DMS153 (cell line): ENCODE measurements at regions not wholly inside any gene's neighbourhood (a gene's known extent, or its start where the extent isn't known, plus 50 kb on each side); places are given as distances from the start of the nearest gene placed in this dataset.

ENCODE experiments used
- DNase-seq: peaks from one replicate; lab custom pipeline; 2025; lab: John Stamatoyannopoulos, UW

DNA sequence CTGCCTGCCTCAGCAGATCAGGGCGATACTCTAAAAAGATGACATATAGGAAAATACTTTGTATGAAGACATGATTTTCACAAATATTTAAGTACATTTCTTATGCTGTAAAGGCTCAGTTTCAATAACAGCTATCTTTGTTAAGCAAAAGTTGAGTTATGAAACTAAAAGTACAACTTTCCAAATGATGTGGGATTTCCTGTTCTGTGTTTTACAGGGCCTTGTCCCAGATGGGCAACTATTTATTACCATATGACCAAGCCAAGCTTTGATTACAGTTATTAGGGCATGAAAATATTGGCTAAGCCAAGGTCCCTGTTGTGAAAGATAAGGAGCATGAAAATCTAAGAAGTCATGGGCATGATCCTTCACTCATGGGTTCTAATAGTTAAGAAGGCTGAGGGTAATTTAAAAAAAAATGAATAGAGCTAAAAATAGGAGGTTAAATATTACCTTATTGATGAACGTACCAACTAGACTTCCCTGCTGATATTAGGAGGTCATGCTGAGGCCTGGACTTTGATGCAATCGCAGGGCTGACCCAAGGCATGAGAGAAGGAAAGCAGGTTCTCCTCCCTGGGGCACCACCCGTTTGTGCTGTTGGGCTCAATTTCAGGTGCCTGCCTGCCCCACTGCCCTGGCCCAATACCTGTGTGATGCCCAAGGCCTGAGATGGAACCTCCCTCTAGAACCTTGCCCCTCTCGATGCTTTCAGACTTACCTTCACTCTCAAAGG, 294.4 kb upstream of the PRDM1 start:
- no peak for DNase-seq

DNA sequence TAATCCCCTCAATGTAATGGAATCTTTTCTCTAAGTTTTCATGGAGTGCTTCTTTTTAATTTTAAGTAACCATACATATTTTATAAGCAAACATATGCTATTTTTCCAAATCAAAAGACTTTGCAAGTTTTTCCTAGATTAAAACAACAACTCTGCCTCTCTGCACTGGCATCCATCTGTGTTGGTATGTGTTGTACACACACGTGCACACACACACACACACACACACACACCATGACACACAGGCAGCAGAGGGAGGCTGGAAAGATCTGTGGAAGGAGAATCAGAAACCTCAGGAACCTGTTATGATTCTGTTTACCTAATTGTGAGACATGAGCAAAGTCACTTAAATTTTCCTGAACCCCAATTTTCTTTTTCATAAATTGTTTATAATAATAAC, 295.0 kb upstream of the PRDM1 start:
- no peak for DNase-seq

DNA sequence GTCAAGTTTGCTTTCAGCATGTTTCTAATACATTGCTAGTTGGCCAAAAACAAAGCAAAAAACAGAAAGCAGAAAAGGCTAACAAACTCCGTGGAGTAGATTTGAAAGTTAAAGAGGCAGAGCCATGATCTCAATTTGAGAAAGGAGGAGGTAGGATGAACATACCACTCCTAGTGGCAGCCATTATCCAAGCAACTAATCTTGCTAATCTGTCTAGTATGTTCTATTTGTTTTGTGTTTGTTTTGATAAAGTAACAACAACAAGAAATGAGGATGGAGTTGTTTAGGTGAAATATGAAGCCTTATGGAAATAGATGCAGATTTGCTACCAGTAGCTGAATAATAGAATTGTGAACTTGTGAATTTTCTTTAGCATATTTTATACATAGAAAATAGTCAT, 295.5 kb upstream of the PRDM1 start:
- DNase-seq = no peak

DNA sequence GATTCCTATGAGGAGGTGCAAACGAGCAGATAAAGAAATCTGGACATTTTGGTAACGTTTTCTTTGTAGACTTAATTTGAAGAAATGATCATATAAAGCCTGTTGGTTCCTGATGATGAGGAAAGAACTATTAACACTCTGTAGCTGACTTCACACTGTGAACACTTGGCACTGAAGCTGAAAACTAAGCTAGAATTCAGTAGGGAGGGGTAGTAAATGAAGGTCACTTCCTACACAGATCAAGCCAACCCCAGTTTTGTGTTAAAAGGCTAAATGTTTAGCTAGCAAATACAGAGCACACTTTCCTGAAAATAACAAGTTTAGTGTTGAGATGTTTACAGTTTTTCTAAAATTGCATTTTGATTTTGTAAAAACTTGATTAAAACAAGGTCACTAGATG, 296.2 kb upstream of the PRDM1 start:
- no peak for DNase-seq

DNA sequence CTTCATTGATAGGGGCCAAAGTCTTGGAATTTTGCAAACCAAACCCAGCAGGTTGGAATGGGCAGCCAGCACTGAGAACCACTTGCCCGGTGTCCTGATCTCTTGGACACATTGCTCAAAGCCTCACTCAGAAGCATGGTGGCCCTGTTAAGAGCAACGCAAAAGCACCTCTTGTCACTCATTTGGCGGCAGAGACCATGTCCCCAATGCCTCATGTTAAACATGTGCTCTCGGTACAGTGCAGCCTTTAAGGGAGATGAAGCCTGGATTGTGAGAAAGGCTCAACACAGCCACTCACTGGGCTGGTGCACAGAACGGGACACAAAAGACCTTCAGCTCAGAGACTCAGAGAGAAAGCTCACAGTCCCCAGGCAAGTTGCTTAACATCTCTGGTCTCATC, 298.4 kb upstream of the PRDM1 start:
- DNase-seq = no peak

DNA sequence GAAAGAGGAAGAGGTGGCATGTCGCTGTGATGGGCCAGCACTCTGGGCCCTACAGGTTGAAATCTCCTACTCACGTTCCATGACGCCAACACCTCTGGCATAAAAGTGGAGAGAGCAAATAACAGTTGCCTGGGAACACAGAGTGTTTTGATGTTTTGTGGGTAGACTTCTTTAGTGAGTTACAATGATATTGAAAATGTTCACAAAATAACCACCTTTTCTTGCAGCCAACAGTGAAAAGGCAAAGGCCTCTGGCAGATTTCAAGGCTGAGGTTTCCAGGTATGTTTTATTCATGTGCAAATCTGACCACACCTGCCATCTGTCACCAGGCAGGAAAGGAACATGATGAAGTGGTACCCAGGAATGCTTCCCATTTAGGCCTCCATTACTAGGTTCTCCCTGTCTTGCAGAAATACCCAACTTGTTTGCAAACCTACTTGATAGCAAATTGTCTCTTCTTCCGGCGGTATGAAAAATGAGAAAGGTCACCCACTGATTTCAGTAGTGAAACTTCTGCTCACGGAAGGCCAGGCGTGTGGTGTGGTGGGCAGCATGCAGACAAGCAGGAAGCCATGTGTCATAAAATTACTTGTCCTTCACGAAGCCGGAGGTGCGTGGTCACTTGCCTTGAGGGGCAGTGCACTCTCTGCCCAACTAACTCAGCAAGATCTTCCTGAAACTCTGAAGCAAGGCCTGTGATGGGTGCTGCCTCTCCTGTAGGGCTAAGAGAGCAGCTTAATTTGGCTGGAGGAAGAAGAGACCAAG, 299.1 kb upstream of the PRDM1 start:
- peak; percentile 52 for DNase-seq

DNA sequence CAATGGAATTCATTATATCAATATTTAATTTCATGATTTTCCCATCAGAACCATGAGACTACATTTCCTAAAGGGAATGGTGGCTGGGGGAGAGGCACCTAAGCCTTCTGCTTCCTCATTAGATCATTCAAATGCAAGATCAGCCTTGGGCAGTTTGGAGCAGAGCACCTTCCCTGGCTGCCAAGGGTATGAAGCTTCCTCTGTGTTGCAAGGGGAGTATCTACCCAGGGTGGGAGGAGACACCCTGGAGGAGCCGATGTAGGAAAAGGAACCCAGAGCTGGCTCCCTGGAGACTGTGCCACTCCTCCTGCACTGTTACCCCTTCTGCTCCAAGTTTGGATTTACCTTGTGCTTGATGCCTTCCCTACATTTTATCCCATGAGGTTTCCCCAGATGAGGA, 299.7 kb upstream of the PRDM1 start:
- DNase-seq = no peak

DNA sequence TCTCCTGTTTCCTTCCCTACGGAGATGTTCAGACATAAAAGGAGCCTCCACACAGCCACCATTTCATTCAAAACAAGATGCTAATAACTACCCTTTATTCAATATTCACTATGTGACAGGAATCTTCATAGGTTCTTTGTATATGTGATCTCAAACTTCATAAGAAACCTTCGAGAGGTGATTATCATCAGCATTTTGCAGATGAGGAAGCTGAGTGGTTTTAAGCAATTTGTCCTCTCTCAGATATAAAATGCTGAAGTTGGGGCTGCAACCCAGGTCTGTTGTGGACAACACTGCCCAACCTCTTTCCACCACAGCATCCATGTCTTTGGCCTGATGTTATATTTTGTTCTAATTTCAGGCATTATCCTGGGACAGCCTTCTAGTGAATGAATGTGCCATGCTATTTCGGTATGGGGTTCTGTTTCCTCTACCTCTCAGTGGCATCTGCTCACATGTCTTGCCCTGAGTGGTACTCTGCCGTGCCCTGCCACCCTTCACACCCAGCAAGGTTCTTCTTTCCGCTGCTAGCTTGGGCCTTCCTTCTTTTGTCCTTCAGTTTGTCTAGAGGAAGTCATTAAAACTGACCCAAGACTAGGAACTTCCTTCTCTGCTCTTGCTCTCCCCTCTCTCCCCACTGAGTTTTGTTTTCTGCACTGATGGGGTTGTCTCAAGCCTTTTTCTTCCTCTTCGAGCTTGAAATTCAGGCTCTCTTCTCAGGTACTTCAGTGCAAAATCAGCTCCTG, 300.9 kb upstream of the PRDM1 start:
- DNase-seq = no peak

DNA sequence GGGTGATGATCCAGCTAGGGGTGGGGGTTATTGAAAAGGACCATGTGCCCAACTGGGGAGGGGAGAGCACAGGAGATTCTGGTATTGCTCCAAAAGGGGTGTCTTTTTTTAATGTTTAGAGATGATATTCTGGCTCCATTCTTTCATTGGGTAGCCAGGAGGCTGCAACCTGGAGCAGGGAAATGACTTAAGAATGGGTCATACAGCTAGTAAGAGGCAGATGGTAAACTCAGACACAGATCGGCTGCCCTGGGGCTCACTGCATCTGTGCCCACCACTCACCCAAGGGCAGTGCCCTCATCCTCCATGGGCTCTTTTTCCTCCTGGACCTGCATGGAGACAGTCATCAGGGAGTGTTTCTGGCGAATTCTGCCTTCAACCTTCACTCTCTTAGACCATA, 302.0 kb upstream of the PRDM1 start:
- DNase-seq = no peak

DNA sequence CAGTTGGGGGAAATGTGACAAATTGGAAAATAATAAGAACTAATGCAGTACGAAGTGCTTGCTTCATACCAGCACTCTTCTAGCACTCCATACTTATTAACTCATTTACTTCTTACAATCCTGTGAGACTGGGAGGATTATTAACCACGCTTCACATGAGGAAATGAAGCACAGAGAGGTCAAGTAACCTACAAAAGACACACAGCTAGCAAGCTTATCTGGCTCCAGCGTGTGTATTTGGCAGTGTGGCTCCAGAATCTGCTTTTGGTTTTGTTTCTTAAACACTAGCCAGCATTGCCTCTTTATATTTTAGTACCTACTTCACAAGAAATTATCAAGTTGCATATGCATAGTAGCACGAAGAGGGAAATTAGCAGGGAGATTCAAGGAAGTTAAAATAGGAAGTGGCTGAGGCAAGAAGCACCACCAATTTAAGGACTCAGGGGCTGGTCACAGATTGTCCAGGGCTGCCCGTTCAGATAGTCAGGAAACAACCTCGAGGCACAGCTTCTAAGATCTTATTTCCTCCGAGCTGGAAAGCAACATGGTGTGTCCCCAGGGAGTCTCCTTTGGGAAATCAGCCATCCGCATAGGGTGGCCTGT, 302.7 kb upstream of the PRDM1 start:
- DNase-seq = no peak

DNA sequence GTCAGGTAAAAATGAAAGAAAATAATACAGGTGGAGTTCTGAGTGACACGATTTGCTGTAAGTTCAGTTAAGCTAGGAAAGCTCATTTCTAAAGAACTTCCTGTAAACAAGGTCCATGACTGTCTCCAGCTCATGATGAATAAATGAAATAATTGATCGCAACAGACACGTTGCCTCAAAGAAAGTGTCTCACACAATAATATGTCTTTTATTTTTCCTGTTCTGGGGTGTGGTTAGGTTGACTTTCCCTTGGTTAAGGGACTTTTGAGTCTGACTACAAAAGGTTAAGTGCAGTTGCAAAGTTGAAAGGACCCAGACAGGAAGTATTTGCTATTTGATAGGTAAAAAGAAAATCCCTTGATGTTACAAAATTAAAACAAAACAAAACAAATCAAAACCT, 304.2 kb upstream of the PRDM1 start:
- no peak for DNase-seq

DNA sequence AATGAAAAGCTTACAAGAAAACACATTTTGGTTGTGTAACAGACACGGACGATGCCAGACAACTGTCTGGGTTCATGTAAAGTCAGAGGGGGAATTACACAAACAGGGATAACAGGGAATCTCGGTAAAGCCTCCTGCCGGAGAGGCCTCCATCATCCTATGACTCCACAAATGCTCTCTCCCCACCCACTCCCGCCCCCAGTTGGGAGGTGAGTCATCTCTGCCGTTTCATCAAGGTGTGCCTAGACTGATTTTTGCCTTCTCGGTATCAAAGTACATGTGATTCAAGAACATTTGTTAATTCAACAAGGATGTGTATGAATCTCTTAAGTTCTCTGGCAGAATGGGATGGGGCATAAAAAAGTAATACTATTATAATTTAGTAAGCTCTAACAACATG, 304.9 kb upstream of the PRDM1 start:
- DNase-seq = no peak

DNA sequence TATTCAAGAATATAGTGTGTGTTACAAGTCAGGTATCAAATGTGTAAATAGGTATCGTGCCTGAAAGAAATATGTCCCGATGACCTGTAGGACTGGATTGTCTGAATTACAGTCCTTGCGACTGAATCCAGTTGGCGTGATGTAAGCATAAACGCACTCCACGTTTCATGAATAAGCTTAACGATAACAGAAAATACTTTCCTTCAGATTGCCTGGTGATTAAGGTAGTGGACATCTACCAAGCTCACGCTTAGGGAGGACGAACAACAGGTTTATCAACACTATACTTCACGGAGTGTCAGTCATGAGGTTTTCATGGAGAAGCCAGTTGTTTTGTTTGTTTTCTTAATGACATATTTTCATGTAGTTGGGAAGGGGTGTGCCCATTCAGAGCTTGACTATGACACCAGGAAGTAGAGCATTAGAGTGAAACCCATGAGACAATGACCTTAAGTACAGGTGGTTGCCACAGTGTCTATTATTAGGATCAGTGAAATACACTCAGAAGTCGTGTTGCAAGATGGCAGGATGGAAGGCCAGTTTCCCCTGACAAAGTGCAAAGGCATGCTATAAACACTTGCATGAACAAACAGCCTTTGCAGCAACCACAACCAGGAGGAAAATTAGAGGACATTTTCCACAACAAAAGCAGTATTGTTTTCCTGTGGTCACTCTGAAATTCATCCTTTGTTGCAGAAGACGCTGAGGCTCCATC, 305.8 kb upstream of the PRDM1 start:
- DNase-seq = peak; percentile 77

DNA sequence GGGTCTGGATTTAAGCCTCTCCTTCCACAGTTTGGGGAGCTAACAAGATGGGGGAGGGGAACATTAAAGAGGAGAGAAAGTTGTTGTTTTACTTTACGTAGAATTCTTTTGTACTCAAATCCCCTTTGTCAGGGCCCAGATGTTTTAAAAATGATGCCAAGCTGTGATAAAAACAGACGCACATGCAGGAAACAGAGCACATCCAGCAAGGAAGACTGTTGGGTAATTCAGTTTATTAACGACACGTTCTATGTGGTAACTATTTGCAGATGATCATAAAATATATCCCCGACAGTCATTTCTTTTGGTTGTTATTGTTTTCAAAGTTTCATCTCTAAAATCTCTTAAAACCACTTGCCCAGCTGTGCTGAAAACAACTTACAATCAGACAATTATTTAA, 307.0 kb upstream of the PRDM1 start:
- no peak for DNase-seq

DNA sequence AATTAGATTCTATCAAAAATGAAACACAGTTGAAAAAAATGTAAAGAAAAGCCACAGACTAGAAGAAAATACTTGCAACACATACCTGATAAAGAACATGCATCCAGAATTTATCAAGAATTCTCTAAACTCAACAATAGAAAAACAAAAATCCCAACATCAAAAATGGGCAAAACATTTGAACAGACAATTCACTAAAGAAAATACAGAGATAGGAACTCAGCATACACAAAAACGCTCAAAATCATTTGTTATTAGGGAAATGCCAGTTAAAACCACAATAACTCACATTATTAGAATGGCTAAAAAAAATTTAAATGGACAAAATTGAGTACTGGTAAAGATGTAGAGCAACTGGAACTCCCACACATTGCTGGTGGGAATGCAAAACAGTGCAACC, 311.0 kb upstream of the PRDM1 start:
- DNase-seq = no peak

DNA sequence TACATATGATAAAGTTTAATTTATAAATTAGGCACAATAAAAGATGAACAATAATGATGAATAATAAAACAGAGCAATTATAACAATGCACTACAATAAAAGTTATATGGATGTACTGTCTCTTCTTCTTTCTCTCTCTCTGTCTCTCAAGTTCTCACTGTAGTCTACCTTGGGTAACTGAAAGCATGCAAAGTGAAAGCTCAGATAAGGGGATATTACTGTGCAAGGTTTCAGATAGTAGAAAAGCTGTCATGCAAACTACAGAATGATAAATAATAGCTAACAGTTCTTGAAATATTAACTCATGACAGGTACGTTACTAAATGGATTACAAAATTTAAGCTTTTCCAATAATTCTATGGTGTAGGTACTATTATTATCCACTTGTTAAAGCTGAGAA, 311.9 kb upstream of the PRDM1 start:
- DNase-seq = no peak

DNA sequence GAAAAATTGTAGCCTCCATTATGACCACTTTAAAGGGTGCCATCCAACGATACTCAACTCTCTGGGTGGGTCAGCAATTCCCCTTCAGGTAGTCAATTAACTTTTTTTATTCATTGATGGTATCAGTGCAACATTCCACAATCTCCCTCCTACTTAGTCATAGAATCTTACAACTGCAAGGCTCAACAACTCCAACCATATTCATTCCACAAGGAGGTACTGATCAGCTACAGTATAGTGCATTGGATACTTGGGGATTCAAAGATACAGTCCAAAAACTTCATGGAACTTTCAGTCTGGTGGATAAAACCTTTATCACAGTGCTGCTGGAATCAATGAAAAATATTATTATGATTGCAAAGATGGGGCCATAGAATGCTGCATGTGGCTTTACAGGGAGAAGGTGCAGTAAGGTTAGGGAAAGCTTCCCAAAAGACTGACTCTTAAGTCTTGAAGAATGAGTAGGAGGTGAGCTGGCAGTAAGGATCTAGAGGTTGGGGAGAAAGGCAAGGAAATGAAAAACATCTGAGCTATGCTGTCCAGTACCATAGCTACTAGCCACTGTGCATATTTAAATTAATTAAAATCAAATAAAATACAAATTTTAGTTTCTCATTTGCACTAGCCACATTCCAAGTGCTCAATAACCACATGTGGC, 314.7 kb upstream of the PRDM1 start:
- no peak for DNase-seq

DNA sequence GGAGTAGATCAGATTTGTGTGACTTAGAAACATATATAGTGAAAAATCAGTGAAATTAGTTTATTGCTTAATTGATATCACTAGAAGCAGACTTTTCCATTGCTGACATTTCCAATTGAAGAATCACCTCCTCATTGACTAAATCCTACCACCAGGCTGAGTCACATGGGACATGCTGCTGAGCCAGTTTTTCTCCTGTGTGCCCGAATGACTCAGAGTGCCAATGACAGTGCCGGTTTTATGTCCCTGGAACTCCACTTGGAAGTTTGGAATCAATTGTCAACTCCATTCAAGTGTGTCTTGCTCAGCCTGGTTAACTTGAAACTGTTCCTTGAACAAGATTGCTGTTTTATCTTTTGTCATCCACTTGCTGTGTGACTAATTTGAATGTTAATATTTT, 316.1 kb upstream of the PRDM1 start:
- DNase-seq = no peak

DNA sequence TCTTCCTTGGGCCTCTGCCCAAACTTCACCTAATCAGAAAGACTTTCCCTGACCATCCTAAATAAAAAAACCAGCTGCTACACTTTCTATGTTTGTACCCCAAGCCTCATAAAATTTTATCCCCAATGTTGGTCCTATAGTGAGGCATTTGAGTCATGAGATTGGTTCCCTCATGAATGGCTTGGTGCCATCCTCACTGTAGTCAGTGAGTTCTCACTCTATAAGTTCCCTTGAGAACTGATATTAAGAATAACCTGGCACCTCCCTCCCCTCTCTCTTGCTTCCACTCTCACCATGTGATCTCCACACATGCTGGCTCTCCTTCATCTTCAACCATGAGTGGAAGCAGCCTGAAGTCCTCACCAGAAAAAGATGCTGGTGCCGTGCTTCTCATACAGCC, 316.9 kb upstream of the PRDM1 start:
- no peak for DNase-seq

DNA sequence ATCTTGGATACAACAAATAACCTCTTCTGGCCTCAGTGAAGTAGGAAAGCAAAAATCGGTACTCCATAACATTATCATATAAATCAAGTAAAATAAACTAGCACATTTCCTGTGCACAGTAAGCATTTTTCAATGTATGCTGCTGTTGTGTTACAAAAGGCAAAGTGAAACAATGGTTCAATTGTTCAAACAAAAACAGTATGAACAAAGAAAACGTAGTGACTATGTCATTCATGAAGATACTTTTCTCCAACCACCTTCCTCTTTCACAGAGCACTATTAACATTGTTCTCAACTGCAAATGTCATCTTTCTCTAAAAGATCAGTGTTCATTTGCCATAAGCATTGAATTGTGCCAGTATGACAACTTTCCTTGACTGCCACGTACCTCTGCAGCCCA, 318.6 kb upstream of the PRDM1 start:
- DNase-seq = no peak

DNA sequence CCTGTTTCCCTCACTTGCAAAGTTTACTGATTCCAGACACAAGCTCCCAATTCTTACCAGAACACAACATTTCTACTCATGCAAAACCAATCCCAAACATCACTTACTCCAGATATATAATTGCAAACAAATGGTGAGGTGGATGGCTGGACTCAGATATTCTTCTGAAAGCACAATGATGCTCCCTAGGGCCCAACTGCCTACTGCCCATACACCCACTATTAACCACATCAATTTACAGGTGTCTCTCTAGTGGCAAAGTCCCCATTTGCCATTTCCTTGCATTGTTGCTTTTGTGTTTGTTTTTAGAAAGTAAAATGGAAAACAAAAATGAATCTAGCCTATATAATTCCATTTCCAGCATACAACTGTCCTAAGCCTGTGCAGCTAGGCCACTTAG, 320.9 kb upstream of the PRDM1 start:
- no peak for DNase-seq

DNA sequence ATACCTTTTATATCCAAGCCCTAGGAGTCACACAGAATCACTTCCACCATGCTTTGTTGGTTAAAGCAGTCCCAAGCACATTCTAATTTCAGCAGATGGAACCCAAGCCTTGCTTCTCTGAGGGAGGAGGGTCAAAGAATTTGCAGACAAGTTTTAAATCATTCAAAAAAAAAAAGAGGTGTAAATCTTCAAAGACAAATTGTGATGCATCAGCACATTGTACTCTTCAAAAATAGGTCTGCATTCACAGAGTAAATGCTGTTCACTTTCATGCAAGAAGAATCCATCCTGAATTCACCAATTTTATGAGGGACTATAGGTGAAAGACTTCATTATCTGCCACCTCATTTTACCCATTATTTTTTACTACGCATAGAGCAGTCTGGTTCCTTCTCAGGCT, 321.8 kb upstream of the PRDM1 start:
- DNase-seq = no peak
